Activated CD8-positive, alpha-beta memory T cell treated with anti-CD3 and anti-CD28 coated beads, Interleukin-2, amount 10 ng/mL, durations not matched to agents 7 days and 5 days (primary cell): ENCODE measurements at regions not wholly inside any gene's neighbourhood (a gene's known extent, or its start where the extent isn't known, plus 50 kb on each side); places are given as distances from the start of the nearest gene placed in this dataset.

Source experiments
- ATAC-seq: fragments of 150-1000 bp; cut with Tn5 transposase; one replicate; pipeline ENCODE4 v1.10.0; 2021; ENCODE audit warnings: moderate library complexity
- CTCF ChIA-PET: fragments of 350-600 bp; sonication (Branson Sonifier 250); formaldehyde crosslinking; loops from one replicate; lab custom pipeline; 2021; ENCODE audit warnings: antibody characterized with exemption; lab: Charles Lee
- DNase-seq: peaks from one replicate; pipeline ENCODE4 v3.0.0-alpha.2; 2020
- H3K27ac Mint-ChIP-seq: one replicate; pipeline ENCODE4 v1.8.0; 2021; ENCODE audit warnings: mild to moderate bottlenecking, mixed read lengths
- H3K27me3 Mint-ChIP-seq: one replicate; pipeline ENCODE4 v1.8.0; 2021; ENCODE audit warnings: mixed read lengths
- H3K36me3 Mint-ChIP-seq: one replicate; pipeline ENCODE4 v1.8.0; 2021; ENCODE audit warnings: mild to moderate bottlenecking, mixed read lengths
- H3K4me1 Mint-ChIP-seq: one replicate; pipeline ENCODE4 v1.8.0; 2021; ENCODE audit warnings: mixed read lengths
- H3K4me3 Mint-ChIP-seq: one replicate; pipeline ENCODE4 v1.8.0; 2021; ENCODE audit warnings: mild to moderate bottlenecking, moderate library complexity, mixed read lengths
- H3K9me3 Mint-ChIP-seq: one replicate; pipeline ENCODE4 v1.8.0; 2022; ENCODE audit warnings: low read depth, mixed read lengths

DNA sequence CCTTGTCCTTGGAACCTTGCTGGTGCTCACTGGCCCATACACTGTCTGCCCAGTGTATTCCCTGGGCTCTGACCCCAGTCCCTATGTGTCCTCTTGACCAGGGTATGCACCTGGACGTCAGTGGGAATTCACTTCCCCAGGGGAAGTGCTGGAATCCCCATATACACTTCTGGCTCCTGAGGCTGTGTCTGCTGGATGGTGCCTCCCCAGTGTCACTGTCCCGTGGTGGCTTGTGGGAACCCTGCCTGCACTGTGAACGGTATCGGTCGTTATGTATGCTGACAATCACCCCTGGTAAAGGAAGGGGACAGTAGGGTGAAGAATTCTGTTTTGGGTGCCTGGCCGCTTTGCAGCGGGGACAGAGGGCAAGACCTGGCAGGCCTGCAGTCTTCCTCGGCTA lies 95.9 kb downstream of the RRM1 start:
- CTCF ChIA-PET = no interaction called here
- Mint-ChIP-seq H3K27me3 (peaks cover 17% of the 10 kb centered on the region), H3K9me3 (no peaks in the 10 kb centered on the region), H3K4me1 (peaks cover 10% of the 10 kb centered on the region), H3K36me3 (no peaks in the 10 kb centered on the region), H3K4me3 (no peak overlapping the region), H3K27ac (no peak overlapping the region)
- ATAC-seq (no peak), DNase-seq (no peak)

DNA sequence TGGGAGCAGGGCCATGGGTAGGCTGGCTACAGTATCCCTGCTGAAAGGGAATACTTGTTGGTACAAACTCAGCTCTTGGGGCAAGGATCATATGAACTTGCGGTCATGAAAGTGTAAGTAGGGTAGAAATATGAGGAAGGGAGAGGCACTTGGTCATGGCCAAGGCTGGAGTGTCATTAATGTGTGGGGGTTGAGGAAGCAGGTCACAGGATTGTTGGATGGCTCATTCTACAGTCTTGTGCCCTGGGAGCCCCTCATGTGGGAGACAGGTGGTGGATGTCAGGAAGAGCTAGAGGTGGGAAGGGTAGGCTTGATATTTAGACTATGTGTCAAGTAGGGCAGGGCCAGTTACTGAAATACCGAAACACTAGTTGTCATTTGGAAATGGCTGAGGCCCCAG lies 95.5 kb downstream of the RRM1 start:
- no peak overlapping the region for H3K4me3 Mint-ChIP-seq

More for the DNA sequence above, 95.5 kb downstream of the RRM1 start:
- peaks cover 15% of the 10 kb centered on the region for H3K4me1 Mint-ChIP-seq
- no peaks in the 10 kb centered on the region for H3K36me3 Mint-ChIP-seq
- DNase-seq (no peak), ATAC-seq (no peak)
- H3K27me3 Mint-ChIP-seq = peaks cover 17% of the 10 kb centered on the region
- CTCF ChIA-PET = interaction anchor here (1.0 kb wide), 1 partner anchor 349 kb away, joined by 3 read pairs; no protein-coding TSS in a partner anchor
- H3K9me3 Mint-ChIP-seq = no peaks in the 10 kb centered on the region
- no peak overlapping the region for H3K27ac Mint-ChIP-seq
